Mesothelial cell of epicardium (in vitro differentiated cells): ENCODE measurements at regions not wholly inside any gene's neighbourhood (a gene's known extent, or its start where the extent isn't known, plus 50 kb on each side); places are given as distances from the start of the nearest gene placed in this dataset.

Experiments used
- DNase-seq, 2 experiments: peaks; one replicate each; pipeline ENCODE4 v3.0.0; 2021; ENCODE audit warnings: low spot score in 2 of 2; ENCODE audit not compliant: unreplicated experiment in 2 of 2
- H3K27ac Mint-ChIP-seq: 2 replicates; pipeline ENCODE4 v1.8.0; 2021; ENCODE audit warnings: mixed read lengths
- H3K27me3 Mint-ChIP-seq: 2 replicates; pipeline ENCODE4 v1.8.0; 2021; ENCODE audit warnings: low read depth, mixed read lengths
- H3K36me3 Mint-ChIP-seq: 2 replicates; pipeline ENCODE4 v1.8.0; 2021; ENCODE audit warnings: mixed read lengths
- H3K4me1 Mint-ChIP-seq: 2 replicates; pipeline ENCODE4 v1.8.0; 2021; ENCODE audit warnings: mixed read lengths
- H3K4me3 Mint-ChIP-seq: 2 replicates; pipeline ENCODE4 v1.8.0; 2021; ENCODE audit warnings: mild to moderate bottlenecking, moderate library complexity, mixed read lengths
- H3K9me3 Mint-ChIP-seq: 2 replicates; pipeline ENCODE4 v1.8.0; 2021; ENCODE audit warnings: mixed read lengths
- CTCF ChIP-seq: fragments of 200-600 bp; sonication (generic); IDR thresholded peaks from one replicate; pipeline ENCODE4 v1.5.0; 2021; ENCODE audit warnings: antibody characterized with exemption; ENCODE audit not compliant: unreplicated experiment

GRCh38 chr18:77376733-77377094 lies 127.1 kb downstream of the GALR1 start:
- H3K36me3 Mint-ChIP-seq = no peaks in the 10 kb centered on the region
- H3K9me3 Mint-ChIP-seq = no peaks in the 10 kb centered on the region
- H3K4me1 Mint-ChIP-seq = no peaks in the 10 kb centered on the region
- H3K27ac Mint-ChIP-seq = no peak overlapping the region
- DNase-seq = no peak
- peaks cover 8% of the 10 kb centered on the region for H3K27me3 Mint-ChIP-seq
- H3K4me3 Mint-ChIP-seq = no peak overlapping the region
- no peak for TF ChIP-seq CTCF

- no peak overlapping the region for H3K27ac Mint-ChIP-seq
- H3K9me3 Mint-ChIP-seq = no peaks in the 10 kb centered on the region
- H3K27me3 Mint-ChIP-seq = peaks cover 10% of the 10 kb centered on the region
- H3K4me1 Mint-ChIP-seq = no peaks in the 10 kb centered on the region
- no peaks in the 10 kb centered on the region for H3K36me3 Mint-ChIP-seq
- TF ChIP-seq CTCF = no peak
- H3K4me3 Mint-ChIP-seq = no peak overlapping the region
- DNase-seq = no peak
Observed at GRCh38 chr18:77377813-77378212, 128.2 kb downstream of the GALR1 start.

- no peaks in the 10 kb centered on the region for H3K4me1 Mint-ChIP-seq
- no peaks in the 10 kb centered on the region for H3K36me3 Mint-ChIP-seq
- H3K27ac Mint-ChIP-seq = no peak overlapping the region
- no peak for TF ChIP-seq CTCF
- no peak overlapping the region for H3K4me3 Mint-ChIP-seq
- peaks cover 10% of the 10 kb centered on the region for H3K27me3 Mint-ChIP-seq
- no peak for DNase-seq
- no peaks in the 10 kb centered on the region for H3K9me3 Mint-ChIP-seq
Observed at GRCh38 chr18:77379976-77380509, 130.4 kb downstream of the GALR1 start.

GRCh38 chr18:77380695-77381094 lies 131.0 kb downstream of the GALR1 start:
- Mint-ChIP-seq H3K9me3 (no peaks in the 10 kb centered on the region), H3K27me3 (peaks cover 10% of the 10 kb centered on the region), H3K36me3 (no peaks in the 10 kb centered on the region), H3K27ac (no peak overlapping the region), H3K4me3 (no peak overlapping the region), H3K4me1 (no peaks in the 10 kb centered on the region)
- no peak for TF ChIP-seq CTCF
- DNase-seq = no peak

GRCh38 chr18:77392321-77392720 lies 142.7 kb downstream of the GALR1 start:
- Mint-ChIP-seq H3K9me3 (peaks cover 7% of the 10 kb centered on the region), H3K27me3 (no peaks in the 10 kb centered on the region), H3K27ac (no peak overlapping the region), H3K4me1 (no peaks in the 10 kb centered on the region), H3K4me3 (no peak overlapping the region), H3K36me3 (no peaks in the 10 kb centered on the region)
- no peak for TF ChIP-seq CTCF
- DNase-seq = no peak

GRCh38 chr18:77393519-77393918 lies 143.9 kb downstream of the GALR1 start:
- no peak for DNase-seq
- Mint-ChIP-seq H3K27me3 (no peaks in the 10 kb centered on the region), H3K4me3 (no peak overlapping the region), H3K36me3 (no peaks in the 10 kb centered on the region), H3K9me3 (peaks cover 7% of the 10 kb centered on the region), H3K27ac (no peak overlapping the region), H3K4me1 (no peaks in the 10 kb centered on the region)
- TF ChIP-seq CTCF = no peak
